Activated naive CD8-positive, alpha-beta T cell treated with anti-CD3 and anti-CD28 coated beads for 36 hours (primary cell): ENCODE measurements at regions not wholly inside any gene's neighbourhood (a gene's known extent, or its start where the extent isn't known, plus 50 kb on each side); places are given as distances from the start of the nearest gene placed in this dataset.
"Not testable (repeated sequence)": the region's sequence is repeated elsewhere in the genome, so short reads cannot be mapped to it uniquely, and the experiment has no call there.

Experiments used
- DNase-seq: peaks from one replicate; pipeline ENCODE4 v3.0.0; 2021
- H3K27ac Mint-ChIP-seq: one replicate; pipeline ENCODE4 v1.8.0; 2022; ENCODE audit warnings: mild to moderate bottlenecking, moderate library complexity, mixed read lengths
- H3K27me3 Mint-ChIP-seq: one replicate; pipeline ENCODE4 v1.8.0; 2022; ENCODE audit warnings: mild to moderate bottlenecking, mixed read lengths
- H3K36me3 Mint-ChIP-seq: one replicate; pipeline ENCODE4 v1.8.0; 2021; ENCODE audit warnings: mild to moderate bottlenecking, mixed read lengths
- H3K4me1 Mint-ChIP-seq: one replicate; pipeline ENCODE4 v1.8.0; 2021; ENCODE audit warnings: mixed read lengths
- H3K4me3 Mint-ChIP-seq: one replicate; pipeline ENCODE4 v1.8.0; 2022; ENCODE audit warnings: mild to moderate bottlenecking, moderate library complexity, mixed read lengths
- H3K9me3 Mint-ChIP-seq: one replicate; pipeline ENCODE4 v1.8.0; 2022; ENCODE audit warnings: mixed read lengths

DNA sequence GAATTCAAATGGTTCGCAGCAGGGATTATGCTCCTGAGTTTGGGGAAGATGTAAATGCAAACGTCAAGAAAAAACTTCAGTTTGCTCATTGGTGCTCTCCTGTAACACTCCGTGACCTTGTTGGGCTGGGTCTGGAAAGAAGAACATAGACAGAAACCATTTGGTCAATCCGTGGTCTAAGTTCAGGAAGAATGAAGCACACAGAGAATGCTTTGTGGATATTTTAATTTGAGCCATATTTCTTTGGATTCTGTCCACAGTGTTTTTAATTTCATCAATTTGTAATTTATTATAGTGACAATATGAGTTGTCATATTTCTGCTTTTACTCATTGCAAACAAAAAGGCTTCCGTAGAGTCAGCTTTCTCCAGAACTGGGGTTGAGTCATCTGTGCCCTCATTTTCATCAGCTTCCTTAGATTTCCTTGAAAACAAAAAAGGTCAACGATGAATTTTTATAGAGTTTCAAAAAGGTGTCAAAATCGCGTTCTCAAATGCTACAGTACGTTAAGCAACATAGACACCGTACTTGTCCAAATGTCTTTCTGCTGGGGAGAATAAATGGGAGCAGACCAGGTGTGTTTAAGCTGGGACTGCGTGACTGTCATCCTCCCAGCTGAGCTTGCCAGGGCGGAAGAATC, 606.4 kb downstream of the RNF144A start:
- peaks cover 21% of the 10 kb centered on the region for H3K9me3 Mint-ChIP-seq
- no peak for DNase-seq
- no peaks in the 10 kb centered on the region for H3K27me3 Mint-ChIP-seq
- H3K27ac Mint-ChIP-seq: peak overlapping the region; percentile 74
- H3K4me1 Mint-ChIP-seq: peaks cover 62% of the 10 kb centered on the region
- no peak overlapping the region for H3K4me3 Mint-ChIP-seq
- H3K36me3 Mint-ChIP-seq: peaks cover 57% of the 10 kb centered on the region

DNA sequence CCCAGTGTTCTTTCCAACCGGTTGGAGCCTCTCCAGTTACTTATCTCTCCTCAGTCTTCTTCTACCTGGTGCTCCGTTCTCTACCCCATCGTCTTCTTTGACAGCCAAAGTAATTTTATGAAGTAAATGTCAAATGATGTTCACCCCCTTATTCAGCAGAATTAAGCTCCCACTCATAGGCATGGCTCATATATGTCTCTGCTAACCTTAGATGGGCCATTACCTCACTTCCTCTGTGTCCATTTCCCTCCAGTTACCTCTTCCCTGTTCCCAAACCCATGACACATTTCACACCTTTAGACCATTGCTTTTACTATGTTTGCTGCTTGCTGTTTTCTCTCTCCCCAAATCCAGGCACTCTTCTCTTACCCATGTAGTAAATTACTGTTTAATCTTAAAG, 607.0 kb downstream of the RNF144A start:
- peaks cover 61% of the 10 kb centered on the region for H3K4me1 Mint-ChIP-seq
- peaks cover 27% of the 10 kb centered on the region for H3K9me3 Mint-ChIP-seq
- H3K4me3 Mint-ChIP-seq: no peak overlapping the region
- no peaks in the 10 kb centered on the region for H3K27me3 Mint-ChIP-seq
- peak overlapping the region; percentile 74 for H3K27ac Mint-ChIP-seq
- H3K36me3 Mint-ChIP-seq: peaks cover 58% of the 10 kb centered on the region
- DNase-seq: no peak

DNA sequence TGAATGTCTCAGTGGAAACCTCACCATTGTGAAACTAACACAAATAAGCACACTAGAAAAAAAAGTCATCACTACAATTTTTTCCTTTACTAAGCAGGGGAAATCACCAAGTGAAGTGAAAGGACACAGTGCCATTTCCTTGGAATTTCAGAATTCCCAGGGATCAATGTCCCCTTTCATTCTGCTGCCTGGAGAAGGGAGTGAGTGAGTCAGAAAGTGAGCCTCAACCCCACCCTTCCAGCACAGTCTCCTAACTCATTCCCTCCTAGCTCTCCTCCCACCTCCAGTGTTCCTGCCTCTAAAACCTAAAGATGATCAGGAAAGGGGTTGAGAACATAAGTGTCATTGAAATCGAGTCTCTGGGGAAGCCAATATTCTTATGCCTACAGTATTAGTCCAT, 608.5 kb downstream of the RNF144A start:
- Mint-ChIP-seq H3K36me3 (peaks cover 73% of the 10 kb centered on the region), H3K4me3 (no peak overlapping the region)

DNA sequence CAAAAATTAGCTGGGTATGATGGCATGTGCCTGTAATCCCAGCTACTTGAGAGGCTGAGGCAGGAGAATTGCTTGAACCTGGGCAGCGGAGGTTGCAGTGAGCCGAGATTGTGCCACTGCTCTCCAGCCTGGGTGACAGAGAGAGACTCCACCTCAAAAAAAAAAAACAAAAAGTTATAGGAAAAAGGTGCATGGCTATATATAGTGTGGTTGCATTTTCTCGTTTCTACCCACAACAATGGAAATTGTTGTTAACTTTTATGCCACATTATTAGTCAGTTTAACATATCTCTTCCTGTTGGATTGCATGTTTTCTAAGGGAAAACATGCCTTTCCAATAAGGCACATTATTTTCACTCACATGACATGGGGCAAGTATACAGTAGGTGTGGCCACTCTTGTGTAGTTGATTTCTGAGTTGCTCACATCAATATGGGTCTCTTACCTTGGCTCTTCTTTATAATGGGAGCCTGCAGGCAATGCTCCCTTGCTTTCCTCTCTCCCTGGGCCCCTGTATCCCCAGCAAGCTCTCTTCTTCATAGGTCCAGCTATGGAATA, 610.0 kb downstream of the RNF144A start:
- peaks cover 50% of the 10 kb centered on the region for H3K9me3 Mint-ChIP-seq
- no peak for DNase-seq
- no peaks in the 10 kb centered on the region for H3K27me3 Mint-ChIP-seq
- peak overlapping the region; percentile 66 for H3K27ac Mint-ChIP-seq
- H3K36me3 Mint-ChIP-seq: peaks cover 82% of the 10 kb centered on the region
- H3K4me3 Mint-ChIP-seq: no peak overlapping the region
- peaks cover 54% of the 10 kb centered on the region for H3K4me1 Mint-ChIP-seq

More for the DNA sequence above, 608.5 kb downstream of the RNF144A start:
- H3K27ac Mint-ChIP-seq: peak overlapping the region; percentile 66
- peaks cover 58% of the 10 kb centered on the region for H3K4me1 Mint-ChIP-seq
- H3K27me3 Mint-ChIP-seq: no peaks in the 10 kb centered on the region
- H3K9me3 Mint-ChIP-seq: peaks cover 36% of the 10 kb centered on the region
- DNase-seq: no peak

DNA sequence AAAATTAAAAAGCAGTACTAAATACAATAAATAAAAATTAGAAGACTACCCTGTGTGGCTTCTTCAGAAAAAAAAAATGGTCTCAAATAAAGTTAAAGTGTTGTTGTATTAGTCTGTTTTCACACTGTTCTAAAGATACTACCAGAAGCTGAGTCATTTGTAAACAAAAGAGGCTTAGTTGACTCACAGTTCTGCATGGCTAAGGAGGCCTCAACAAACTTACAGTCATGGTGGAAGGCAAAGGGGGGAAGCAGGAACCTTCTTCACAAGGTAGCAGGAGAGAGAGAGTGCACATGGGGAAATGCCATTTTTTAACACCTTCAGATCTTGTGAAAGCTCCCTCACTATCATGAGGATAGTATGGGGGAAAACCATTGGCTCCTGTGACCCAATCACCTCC, 612.8 kb downstream of the RNF144A start:
- Mint-ChIP-seq H3K4me3 (no peak overlapping the region), H3K36me3 (peaks cover 75% of the 10 kb centered on the region), H3K27me3 (no peaks in the 10 kb centered on the region), H3K9me3 (peaks cover 58% of the 10 kb centered on the region), H3K4me1 (peaks cover 45% of the 10 kb centered on the region), H3K27ac (no peak overlapping the region)
- no peak for DNase-seq

DNA sequence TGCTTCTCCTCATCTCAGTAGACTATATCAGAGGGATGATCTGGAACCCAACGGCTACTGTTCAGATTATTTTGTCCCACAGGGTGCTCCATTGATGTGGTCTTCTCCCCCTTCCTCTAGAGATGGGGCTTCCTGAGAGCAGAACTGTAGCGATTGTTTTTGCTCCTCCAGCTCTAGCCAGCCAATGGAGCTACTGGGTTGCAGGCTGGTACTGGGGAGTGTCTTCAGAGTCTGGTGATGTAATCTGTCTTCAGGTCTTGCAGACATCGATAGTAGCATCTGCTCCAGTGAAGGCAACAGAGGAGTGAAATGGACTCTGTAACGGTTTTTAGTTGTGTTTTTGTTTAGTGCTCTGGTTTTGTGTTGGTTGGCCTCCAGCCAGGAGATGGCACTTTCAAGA, 621.9 kb downstream of the RNF144A start:
- Mint-ChIP-seq H3K4me3 (no peak overlapping the region), H3K36me3 (peaks cover 62% of the 10 kb centered on the region), H3K27ac (no peak overlapping the region), H3K27me3 (no peaks in the 10 kb centered on the region), H3K4me1 (peaks cover 47% of the 10 kb centered on the region), H3K9me3 (peaks cover 58% of the 10 kb centered on the region)
- DNase-seq: no peak

DNA sequence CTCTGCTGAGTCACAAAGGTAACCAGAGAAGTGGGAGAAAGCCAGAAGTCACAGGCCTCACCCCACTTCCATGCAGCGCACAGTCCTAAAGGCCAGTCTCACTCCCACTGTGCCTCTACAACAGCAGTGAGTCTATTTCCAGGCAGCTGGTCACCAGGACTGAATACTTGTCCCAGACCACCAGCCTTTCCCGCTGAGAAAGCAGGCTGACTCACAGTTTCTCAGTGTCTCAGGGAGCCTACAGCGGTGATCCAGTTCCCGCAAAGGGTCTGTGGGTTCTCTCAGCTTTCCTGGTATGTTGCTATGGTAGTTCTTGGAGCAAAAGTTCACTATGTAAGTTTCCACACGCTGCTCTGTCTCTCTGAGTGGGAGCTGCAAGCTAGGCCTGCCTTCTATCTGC, 622.5 kb downstream of the RNF144A start:
- no peaks in the 10 kb centered on the region for H3K27me3 Mint-ChIP-seq
- peaks cover 52% of the 10 kb centered on the region for H3K9me3 Mint-ChIP-seq
- H3K4me1 Mint-ChIP-seq: peaks cover 43% of the 10 kb centered on the region
- H3K4me3 Mint-ChIP-seq: no peak overlapping the region
- no peak for DNase-seq
- H3K36me3 Mint-ChIP-seq: peaks cover 59% of the 10 kb centered on the region
- H3K27ac Mint-ChIP-seq: no peak overlapping the region

DNA sequence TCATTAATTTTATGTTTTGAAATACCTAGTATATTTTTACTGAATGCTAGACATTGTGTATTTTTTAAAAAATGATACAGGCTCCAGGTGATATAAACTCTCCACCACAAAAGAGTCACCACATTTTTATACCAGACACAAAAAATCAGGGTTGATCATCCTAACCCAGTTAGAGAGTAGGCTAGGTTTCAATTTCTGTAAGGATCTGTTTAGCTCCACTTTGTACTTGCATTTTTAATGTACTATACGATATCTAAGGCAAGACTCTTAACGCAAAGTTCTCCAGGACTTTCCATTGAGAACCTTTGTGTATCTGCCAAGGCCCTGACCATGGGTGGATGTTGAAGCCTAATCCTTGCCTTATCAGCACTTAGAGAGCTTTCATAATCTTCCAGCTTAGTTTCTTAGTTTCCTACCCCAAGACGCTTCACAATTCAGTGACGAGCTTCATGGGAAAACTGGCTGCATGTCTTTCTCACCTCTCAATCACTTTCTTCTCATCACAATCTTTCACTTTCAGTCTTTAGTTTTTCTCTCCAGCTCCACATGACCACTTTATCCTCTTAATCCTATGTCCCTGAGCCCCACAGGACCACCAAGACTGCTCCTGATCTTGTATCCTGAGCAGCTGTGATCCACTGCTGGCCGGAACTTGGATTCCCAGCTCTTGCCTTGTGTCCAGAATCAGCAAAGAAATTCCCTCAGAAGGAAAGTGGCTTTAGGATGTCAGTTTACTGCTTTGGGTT, 635.8 kb downstream of the RNF144A start:
- Mint-ChIP-seq H3K4me1 (peaks cover 23% of the 10 kb centered on the region), H3K27me3 (no peaks in the 10 kb centered on the region), H3K36me3 (peaks cover 12% of the 10 kb centered on the region), H3K4me3 (peak overlapping the region; percentile 18), H3K9me3 (peaks cover 18% of the 10 kb centered on the region), H3K27ac (peak overlapping the region; percentile 65)
- no peak for DNase-seq

DNA sequence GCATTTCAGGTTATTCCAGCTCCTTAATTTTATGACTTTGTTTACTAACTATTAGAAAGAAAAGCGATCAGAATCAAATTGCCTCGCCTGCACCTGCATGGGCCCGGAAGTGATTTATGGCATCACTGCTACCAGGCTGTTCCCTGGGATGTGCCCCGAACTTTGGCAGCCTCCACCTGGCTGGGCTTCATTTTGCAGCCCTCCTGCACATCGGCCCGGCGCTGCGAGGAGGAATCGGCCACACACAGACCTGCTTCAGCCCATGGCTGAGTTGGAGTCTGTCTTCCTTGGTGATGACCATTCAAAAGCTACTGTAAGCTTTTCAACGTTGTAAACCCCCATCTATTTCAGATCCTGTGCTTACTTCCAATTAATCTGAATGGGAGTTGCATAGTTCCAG, 638.0 kb downstream of the RNF144A start:
- H3K4me3 Mint-ChIP-seq: no peak overlapping the region
- peaks cover 6% of the 10 kb centered on the region for H3K9me3 Mint-ChIP-seq
- H3K27ac Mint-ChIP-seq: no peak overlapping the region
- H3K27me3 Mint-ChIP-seq: no peaks in the 10 kb centered on the region
- peaks cover 26% of the 10 kb centered on the region for H3K4me1 Mint-ChIP-seq
- DNase-seq: no peak
- peaks cover 15% of the 10 kb centered on the region for H3K36me3 Mint-ChIP-seq

DNA sequence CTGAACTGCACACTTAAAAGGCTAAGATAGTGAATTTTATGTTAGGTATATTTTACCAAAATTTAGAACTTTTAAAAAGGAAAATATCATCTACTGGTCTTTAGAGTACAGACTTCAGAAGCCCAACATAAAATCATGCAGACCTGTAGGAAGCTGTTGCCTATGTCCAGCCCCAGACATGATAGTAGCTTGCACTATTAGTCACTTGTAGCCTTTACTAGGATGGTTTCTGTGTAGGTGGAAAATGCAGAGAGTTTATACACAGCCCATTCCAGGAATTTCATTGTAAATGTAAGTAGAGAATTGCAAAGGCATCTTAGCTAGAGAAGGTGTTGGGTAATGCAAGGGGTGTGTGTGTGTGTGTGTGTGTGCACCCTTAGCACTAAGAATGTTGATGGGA, 640.2 kb downstream of the RNF144A start:
- Mint-ChIP-seq H3K27ac (no peak overlapping the region), H3K4me3 (no peak overlapping the region), H3K27me3 (no peaks in the 10 kb centered on the region), H3K36me3 (peaks cover 19% of the 10 kb centered on the region), H3K4me1 (peaks cover 27% of the 10 kb centered on the region), H3K9me3 (peaks cover 15% of the 10 kb centered on the region)
- DNase-seq: no peak

DNA sequence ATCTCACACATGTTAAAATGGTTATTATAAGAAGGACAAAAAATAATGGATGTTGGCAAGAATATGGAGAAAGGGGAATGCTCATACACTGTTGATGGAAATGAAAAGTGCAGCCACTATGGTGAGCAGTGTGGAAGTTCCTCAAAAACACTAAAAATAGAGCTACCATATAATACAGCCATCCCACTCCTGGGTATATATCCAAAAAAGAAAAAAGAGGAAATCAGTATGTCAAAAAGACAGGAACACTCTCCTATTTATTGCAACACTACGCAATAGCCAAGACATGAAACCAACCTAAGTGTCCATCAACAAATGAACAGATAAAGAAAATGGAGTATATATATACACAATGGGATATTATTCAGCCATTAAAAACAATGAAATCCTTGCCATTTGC, 642.6 kb downstream of the RNF144A start:
- Mint-ChIP-seq H3K4me3 (no peak overlapping the region), H3K9me3 (peaks cover 21% of the 10 kb centered on the region), H3K4me1 (peaks cover 25% of the 10 kb centered on the region), H3K27me3 (no peaks in the 10 kb centered on the region), H3K36me3 (peaks cover 32% of the 10 kb centered on the region), H3K27ac (no peak overlapping the region)
- DNase-seq: no peak

DNA sequence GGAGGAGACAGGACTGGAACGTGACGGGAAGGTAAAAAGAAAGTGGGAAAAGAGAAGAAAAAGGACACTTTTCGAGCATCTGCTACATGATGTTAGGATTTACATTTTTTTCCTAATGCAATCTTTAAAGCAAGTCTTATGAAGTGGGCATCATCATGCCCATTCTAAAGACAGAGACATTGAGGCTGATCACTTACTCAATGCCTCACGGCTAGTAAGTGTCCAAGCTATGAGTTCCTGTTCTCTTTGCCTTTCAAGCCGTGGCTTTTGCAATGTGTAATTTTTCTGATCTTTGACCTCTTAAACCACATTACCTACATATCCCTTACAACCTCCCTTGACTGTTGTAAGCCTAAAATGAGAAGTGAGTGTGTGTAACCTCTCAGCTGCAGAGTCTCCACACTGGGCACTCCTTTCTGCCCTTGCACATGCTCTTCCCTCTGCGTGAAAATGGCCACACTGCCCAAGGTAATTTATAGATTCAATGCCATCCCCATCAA, 649.2 kb downstream of the RNF144A start:
- no peak overlapping the region for H3K4me3 Mint-ChIP-seq
- H3K36me3 Mint-ChIP-seq: peaks cover 60% of the 10 kb centered on the region
- H3K4me1 Mint-ChIP-seq: peaks cover 55% of the 10 kb centered on the region
- peaks cover 36% of the 10 kb centered on the region for H3K9me3 Mint-ChIP-seq
- peak overlapping the region; percentile 92 for H3K27ac Mint-ChIP-seq
- no peak for DNase-seq
- H3K27me3 Mint-ChIP-seq: no peaks in the 10 kb centered on the region

DNA sequence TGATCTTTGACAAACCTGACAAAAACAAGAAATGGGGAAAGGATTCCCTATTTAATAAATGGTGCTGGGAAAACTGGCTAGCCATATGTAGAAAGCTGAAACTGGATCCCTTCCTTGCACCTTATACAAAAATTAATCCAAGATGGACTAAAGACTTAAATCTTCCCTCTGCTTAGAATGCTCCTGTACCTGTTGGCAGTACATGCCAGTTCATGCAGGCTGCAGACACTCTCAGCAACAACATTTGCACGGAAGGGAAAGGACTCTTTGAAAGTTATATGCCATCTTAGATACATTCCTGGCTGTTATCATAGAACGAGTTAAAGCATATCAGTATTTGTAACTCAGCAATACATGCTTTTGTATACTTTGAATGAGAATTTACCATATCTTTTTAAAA, 649.9 kb downstream of the RNF144A start:
- H3K9me3 Mint-ChIP-seq: peaks cover 34% of the 10 kb centered on the region
- H3K4me1 Mint-ChIP-seq: peaks cover 61% of the 10 kb centered on the region
- H3K4me3 Mint-ChIP-seq, DNase-seq, H3K27me3 Mint-ChIP-seq: not testable (repeated sequence)
- H3K36me3 Mint-ChIP-seq: peaks cover 62% of the 10 kb centered on the region
- peak overlapping the region; percentile 92 for H3K27ac Mint-ChIP-seq

DNA sequence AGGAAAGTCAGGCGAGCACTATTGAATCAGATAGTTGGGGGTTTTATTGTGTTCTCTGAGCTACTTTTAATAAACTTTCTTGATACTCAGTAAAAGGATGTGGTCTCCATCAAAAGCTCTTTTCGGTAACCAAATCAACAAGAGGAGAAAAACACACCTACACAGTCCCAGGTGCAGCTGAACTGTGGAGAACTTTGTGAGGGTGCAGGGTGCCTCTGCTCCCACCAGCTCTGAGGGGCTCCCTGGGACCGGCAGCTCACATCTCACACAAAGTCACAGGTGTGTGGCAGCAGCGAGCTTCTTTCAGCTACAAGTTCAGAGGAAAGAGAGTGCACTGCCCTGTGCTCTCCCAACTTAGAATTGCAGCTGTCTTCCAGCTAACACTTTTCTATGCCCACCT, 650.4 kb downstream of the RNF144A start:
- peak overlapping the region; percentile 92 for H3K27ac Mint-ChIP-seq
- peak; percentile 78 for DNase-seq
- peaks cover 31% of the 10 kb centered on the region for H3K9me3 Mint-ChIP-seq
- H3K4me1 Mint-ChIP-seq: peaks cover 67% of the 10 kb centered on the region
- peak overlapping the region; percentile 14 for H3K4me3 Mint-ChIP-seq
- no peaks in the 10 kb centered on the region for H3K27me3 Mint-ChIP-seq
- H3K36me3 Mint-ChIP-seq: peaks cover 62% of the 10 kb centered on the region

DNA sequence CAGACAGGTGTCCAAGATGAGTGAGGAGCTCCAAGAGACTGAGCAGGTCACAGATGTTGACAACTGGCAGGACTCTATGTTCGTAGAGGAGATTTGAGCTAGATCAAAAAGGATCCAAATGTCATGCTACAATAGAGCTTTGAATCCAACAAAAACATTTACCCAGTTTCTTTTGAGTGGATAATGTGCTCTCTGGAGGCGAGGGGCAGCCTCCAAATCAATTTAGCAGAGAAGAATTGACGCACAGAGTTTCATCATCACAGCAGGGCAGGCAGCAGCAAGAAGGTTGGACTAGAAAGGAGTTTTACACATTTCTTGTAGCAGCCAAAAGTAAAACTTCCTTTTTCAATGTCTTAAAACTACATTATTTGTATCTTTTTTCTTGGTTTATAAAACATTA, 653.0 kb downstream of the RNF144A start:
- H3K9me3 Mint-ChIP-seq: peaks cover 27% of the 10 kb centered on the region
- H3K36me3 Mint-ChIP-seq: peaks cover 48% of the 10 kb centered on the region
- peaks cover 70% of the 10 kb centered on the region for H3K4me1 Mint-ChIP-seq

More for the DNA sequence above, 653.0 kb downstream of the RNF144A start:
- no peak overlapping the region for H3K4me3 Mint-ChIP-seq
- H3K27ac Mint-ChIP-seq: peak overlapping the region; percentile 59
- no peaks in the 10 kb centered on the region for H3K27me3 Mint-ChIP-seq
- no peak for DNase-seq
